HG02588 (cell line): ENCODE measurements at regions not wholly inside any gene's neighbourhood (a gene's known extent, or its start where the extent isn't known, plus 50 kb on each side); places are given as distances from the start of the nearest gene placed in this dataset.
"Not testable (repeated sequence)": the region's sequence is repeated elsewhere in the genome, so short reads cannot be mapped to it uniquely, and the experiment has no call there.

Source experiments
- ATAC-seq: cut with Tn5 transposase; IDR thresholded peaks from one replicate; pipeline ENCODE4 v1.9.1; 2021; ENCODE audit warnings: mild to moderate bottlenecking, moderate library complexity; ENCODE audit not compliant: unreplicated experiment

- no peak for ATAC-seq
Measured at GRCh38 chr14:71237556-71237955, 330.3 kb downstream of the PCNX1 start.

DNA sequence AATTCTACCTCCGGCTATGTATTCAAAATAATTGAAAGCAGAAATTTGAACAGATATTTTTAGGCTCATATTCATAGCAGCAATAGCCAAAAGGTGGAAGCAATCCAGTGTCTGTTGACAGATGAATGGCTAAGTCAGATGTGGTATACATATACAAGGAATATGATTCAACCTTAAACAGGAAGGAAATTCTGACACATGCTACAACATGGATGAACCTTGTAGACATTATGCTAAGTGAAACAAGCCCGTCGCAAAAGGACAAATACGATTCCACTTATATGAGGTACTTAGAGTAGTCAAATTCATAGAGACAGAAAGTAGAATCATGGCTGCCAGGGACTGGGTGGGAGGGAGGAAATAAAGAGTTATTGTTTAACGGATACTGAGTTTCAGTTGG lies 331.6 kb downstream of the PCNX1 start:
- ATAC-seq, result no peak

- no peak for ATAC-seq
Measured at GRCh38 chr14:71240171-71240570, 332.9 kb downstream of the PCNX1 start.

DNA sequence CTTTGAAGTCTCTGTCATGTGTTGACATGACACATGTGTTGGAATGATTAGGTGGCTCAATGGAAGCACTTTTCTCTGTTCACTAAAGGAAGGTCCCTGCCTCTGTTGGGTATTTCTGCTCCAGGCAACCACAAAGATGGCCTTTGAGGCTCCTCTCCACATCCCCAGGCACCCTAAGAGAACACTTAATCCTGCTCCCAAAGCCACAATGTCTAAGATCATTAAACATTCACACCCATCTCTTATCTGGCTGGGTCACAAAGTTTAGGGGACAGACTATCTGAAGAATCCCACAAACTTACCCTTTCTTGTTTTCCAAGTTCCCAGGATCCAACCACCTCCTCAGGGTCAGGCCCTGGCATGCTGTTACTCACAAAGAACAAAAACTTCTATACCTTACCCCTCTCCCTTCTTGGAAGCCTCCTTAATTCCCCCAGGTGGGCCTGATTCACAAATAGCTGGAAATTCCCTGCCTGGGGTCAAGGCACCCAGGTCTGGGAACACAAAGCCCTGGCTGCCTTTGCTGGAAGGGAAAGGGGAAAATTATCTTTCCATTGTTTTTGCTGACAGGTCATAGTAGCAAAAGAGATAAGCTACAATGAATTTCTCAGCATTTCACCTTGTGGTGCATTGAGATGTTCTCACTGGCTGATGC lies 333.7 kb downstream of the PCNX1 start:
- ATAC-seq, result no peak

DNA sequence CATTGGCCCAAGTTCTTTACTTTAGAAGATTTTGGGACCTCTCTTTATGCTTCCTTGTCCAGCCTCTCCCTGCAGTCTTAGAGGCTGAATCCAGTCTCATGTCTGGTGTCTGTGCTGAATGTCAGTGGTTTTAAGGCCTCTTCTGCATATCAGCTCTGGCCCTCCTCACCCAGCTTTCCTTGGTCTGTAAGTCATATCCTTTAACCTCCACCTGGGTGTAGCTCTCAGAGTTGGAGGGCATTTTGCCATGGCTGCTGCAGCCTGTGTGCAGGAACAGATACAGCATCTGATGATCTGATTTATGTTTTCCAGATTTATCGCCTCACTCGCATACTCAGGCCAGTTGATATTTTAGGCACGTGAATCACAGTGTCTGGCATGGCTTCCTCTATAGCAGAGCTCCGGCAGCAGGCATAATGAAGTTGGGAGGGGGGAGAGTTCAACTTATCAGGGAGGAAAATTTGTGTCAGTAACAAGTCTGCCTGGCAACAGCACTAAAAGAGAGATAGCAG lies 335.0 kb downstream of the PCNX1 start:
- ATAC-seq, result no peak

DNA sequence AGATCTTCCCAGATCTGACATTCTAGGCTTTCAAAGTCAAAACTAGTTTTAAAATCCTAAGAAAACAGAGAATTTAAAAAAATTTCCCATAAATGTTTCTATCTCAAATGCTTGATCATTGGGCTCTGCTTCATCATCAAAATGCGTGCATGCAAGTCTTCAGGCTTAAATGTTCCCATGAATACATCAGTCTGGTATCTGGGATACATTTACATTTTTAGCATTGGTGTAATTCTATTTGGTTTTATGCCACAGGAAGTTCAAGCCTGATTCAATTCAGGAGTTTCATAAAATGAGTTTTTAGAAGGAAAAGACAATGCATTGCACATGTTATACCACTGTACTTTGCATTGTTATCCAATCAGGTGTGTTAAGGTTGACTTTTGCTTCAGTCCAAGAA lies 336.4 kb downstream of the PCNX1 start:
- ATAC-seq, result no peak

GRCh38 chr14:71244341-71244740 lies 337.1 kb downstream of the PCNX1 start:
- no peak for ATAC-seq

DNA sequence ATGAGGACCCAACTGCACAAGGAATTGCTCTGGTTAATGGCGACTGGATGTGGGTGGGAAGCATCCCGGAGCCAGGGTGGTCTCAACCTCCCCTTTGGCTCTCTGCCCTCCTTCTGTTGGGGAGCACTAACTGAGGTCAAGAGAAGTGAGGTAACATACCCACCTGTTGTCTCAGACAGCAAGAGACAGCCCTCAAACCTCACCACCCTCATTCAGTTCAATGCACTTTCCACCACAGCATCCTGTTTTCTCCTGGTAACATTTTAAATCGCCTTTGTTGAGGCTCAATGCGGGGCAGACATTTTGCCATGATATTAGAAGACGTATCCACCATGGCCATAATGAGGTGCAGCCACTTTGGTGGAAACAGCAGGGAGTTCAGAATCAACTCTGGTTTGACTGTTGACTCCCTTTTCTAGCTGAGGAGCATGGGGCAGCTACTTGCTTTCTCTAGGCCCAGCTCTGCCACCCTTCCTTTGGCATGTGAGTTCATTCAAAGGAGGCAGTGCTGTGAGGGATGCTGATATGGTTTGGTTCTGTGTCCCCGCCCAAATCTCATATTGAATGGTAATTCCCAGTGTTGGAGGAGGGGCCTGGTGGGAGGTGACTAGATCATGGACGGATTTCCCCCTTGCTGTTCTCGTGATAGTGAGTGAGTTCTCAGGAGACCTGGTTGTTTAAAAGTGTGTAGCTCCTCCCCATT lies 338.6 kb downstream of the PCNX1 start:
- no peak for ATAC-seq

DNA sequence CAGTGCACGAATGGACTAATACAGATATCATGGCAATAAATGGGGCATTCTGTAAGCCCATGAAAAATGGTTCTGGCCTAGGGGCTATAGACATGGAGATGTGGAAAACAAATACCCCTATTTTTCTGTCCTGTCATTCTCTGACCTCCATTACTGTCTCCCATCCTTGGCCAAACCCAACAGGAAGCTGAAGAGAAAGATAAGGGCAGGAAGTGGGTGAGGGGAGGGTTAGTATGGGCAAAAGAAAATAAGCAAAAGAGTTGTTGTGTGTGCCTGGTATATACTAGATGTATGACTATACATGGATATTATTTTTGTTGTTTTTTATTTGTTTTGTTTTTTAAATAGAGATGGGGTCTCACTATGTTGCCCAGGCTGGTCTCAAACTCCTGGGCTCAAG lies 339.3 kb downstream of the PCNX1 start:
- ATAC-seq, result no peak

- ATAC-seq, result no peak
Measured at GRCh38 chr14:71247106-71247505, 339.8 kb downstream of the PCNX1 start.

DNA sequence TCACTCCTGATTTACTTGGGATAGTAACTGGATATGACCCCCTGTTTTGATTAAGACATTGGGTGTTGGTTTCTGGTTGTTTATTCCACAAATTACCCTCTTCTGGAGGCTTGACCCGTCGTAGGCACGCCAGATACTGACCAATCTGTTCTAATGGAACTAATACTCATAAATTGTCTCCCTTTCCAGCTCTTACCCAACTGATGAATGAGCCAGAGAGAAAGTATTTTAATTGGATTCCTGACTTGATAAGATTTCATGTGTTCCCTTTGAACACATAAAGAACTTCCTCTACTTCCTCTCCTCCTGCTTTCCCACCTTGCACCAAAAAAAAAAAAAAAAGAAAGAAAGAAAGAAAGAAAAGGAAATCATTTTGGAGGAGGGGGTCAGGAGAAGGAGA lies 340.9 kb downstream of the PCNX1 start:
- no peak for ATAC-seq

GRCh38 chr14:71250347-71250746 lies 343.1 kb downstream of the PCNX1 start:
- ATAC-seq, result no peak

GRCh38 chr14:71250791-71251190 lies 343.5 kb downstream of the PCNX1 start:
- ATAC-seq, result no peak

DNA sequence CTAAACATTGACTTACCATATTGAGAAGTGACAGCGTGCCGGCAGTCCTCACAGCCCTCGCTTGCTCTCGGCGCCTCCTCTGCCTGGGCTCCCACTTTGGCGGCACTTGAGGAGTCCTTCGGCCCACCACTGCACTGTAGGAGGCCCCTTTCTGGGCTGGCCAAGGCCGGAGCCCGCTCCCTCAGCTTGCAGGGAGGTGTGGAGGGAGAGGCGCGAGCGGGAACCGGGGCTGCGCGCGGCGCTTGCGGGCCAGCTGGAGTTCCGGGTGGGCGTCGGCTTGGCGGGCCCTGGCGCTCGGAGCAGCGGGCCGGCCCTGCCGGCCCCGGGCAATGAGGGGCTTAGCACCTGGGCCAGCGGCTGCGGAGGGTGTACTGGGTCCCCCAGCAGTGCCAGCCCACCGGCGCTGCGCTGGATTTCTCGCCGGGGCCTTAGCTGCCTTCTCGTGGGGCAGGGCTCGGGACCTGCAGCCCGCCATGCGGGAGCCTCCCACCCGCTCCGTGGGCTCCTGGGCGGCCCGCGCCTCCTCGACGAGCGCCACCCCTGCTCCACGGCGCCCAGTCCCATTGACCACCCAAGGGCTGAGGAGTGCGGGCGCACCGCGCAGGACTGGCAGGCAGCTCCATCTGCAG lies 346.9 kb downstream of the PCNX1 start:
- not testable (repeated sequence) for ATAC-seq

GRCh38 chr14:71261206-71261605 lies 353.9 kb downstream of the PCNX1 start:
- no peak for ATAC-seq

- no peak for ATAC-seq
Measured at GRCh38 chr14:71262441-71262840, 355.2 kb downstream of the PCNX1 start.

GRCh38 chr14:71264260-71264659 lies 357.0 kb downstream of the PCNX1 start:
- no peak for ATAC-seq

GRCh38 chr14:71267007-71267513 lies 359.8 kb downstream of the PCNX1 start:
- peak; percentile 78 for ATAC-seq

DNA sequence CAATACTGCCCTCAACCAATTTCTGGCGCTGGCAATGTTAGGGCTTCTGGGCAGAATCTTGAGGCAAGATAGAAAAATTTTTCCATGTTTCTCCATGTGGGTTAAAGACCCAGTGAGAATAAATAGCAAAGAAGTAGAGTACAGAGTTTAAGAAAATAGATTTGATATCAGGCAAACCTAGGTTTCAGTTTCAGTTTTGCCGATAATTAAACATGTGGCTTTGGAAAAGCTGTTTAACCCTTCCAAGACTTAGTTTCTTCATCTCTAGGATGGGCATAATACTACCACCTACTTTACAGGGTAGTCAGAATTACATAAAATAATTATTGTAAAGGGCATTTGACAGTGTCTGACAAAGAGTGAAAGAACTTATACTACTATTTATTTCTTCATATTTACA lies 360.4 kb downstream of the PCNX1 start:
- no peak for ATAC-seq

DNA sequence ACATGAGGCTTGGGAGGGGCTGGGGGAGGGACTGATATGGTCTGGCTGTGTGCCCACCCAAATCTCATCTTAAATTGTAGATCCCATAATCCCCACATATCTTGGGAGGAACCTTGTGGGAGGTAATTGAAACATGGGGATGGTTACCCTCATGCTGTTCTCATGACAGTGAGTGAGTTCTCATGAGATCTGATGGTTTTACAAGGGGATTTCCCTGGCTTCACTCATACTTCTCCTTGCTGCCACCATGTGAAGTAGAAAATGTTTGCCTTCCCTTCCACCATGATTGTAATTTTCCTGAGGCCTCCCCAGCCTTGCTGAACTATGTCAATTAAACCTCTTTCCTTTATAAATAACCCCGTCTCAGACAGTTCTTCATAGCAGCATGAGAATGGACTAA lies 362.9 kb downstream of the PCNX1 start:
- no peak for ATAC-seq

DNA sequence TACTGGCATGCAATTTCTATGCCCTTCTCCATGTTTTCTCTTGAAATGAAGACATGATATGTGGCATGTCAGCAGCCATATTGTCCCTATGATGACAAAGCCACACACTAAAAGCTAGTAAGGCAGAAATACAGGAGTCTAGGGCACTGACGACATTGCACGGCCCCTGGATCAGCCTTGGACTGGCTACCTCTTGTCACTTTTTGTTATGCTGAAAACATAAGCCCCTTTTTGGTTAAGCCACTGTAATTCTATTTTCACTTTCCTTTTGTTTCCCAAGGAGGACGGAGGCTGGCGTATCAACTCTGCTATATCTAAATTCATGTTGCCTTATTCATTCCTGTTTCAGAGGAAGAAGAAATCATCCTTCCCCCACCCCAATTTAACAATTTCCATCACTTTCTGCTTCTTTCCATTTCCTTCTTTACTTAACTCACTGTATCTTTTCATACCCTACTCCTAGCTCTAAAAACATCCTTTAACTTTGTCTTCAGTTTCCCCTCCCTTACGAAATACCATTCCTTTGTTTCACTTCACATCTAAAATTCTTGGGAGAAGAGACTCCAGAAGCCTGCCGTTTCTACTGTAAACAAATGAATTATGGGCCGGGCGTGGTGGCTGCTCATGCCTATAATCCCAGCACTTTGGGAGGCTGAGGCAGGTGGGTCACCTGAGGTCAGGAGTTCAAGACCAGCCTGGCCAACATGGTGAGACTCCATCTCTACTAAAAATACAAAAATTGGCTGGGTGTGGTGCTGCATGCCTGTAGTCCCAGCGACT lies 364.1 kb downstream of the PCNX1 start:
- no peak for ATAC-seq
